Muscle of leg (tissue), 3 donors: ENCODE measurements at regions not wholly inside any gene's neighbourhood (a gene's known extent, or its start where the extent isn't known, plus 50 kb on each side); places are given as distances from the start of the nearest gene placed in this dataset.

Source experiments
- DNase-seq: peaks from one replicate; pipeline ENCODE4 v3.0.0; 2013
- H3K27ac ChIP-seq: one replicate; pipeline ENCODE4 v1.5.1; 2013; ENCODE audit warnings: mild to moderate bottlenecking, low read length, control low read depth
- H3K27me3 ChIP-seq: one replicate; pipeline ENCODE4 v1.6.1; 2013; ENCODE audit warnings: low read length; ENCODE audit not compliant: control insufficient read depth, insufficient read depth
- H3K36me3 ChIP-seq: one replicate; pipeline ENCODE4 v1.6.1; 2013; ENCODE audit warnings: low read length; ENCODE audit not compliant: control insufficient read depth, insufficient read depth
- H3K4me1 ChIP-seq: one replicate; pipeline ENCODE4 v1.6.1; 2013; ENCODE audit warnings: low read length; ENCODE audit not compliant: control insufficient read depth, insufficient read depth
- H3K4me3 ChIP-seq: one replicate; pipeline ENCODE4 v1.5.1; 2013; ENCODE audit warnings: low read length, control low read depth
- H3K9me3 ChIP-seq: replicated peaks from 2 replicates; pipeline ENCODE4 v1.6.1; 2013; ENCODE audit warnings: low read depth, low read length; ENCODE audit not compliant: control insufficient read depth
- WGBS: methylation state at CpG from one replicate; pipeline ENCODE4 v1.1.5; 2013; ENCODE audit warnings: missing lambda C conversion rate; ENCODE audit not compliant: insufficient coverage; 5-methylcytosine and 5-hydroxymethylcytosine counted together

GRCh38 chr9:10930081-10930480 is 317.3 kb upstream of the PTPRD start:
- Histone ChIP-seq H3K36me3 (no peaks in the 10 kb centered on the region), H3K9me3 (no peaks in the 10 kb centered on the region), H3K27me3 (no peaks in the 10 kb centered on the region), H3K4me1 (no peaks in the 10 kb centered on the region), H3K27ac (no peak overlapping the region), H3K4me3 (no peak overlapping the region)
- no CpG with 5 or more reads among the region's 2 CpGs for WGBS
- peak; percentile 1 for DNase-seq

DNA sequence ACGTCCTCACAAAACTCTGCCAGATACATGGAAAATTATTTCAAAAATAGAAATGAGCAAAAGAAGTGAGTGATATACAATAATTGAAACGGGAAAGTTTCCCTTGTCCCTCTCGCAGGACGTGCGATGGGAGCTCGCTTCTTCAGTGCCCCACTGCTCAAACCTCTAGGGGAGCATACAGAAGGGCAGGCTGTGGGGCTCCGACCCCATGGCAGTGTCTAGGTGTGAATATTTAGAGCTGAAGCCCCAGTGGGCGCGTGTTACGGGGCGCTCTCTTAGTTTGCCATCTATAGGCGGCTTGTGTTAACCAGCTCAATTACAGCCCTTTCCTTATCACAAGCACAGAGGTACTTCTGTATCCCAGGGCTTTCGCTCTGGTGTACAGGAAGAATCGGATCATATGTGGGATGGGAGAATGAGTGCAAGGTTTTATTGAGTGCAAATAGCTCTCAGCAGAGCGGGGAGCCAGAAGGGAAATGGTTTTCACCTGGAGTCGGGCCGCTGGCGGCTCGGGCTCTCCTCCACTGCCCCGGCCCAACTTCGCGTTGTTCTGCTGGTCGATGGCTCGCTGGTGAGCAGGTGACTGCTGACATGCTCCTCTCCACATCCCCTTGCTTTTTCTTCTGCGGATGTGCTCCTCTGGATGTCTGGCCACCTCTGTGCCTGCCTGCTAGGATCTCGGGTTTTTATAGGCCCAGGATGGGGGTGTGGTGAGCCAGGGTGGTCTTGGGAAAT is 334.0 kb upstream of the PTPRD start:
- WGBS, result 96% methylated on average over 16 of the region's 26 CpGs
- no peak overlapping the region for H3K4me3 ChIP-seq
- no peaks in the 10 kb centered on the region for H3K36me3 ChIP-seq
- H3K27ac ChIP-seq, result no peak overlapping the region
- DNase-seq, result no peak
- H3K27me3 ChIP-seq, result no peaks in the 10 kb centered on the region
- H3K4me1 ChIP-seq, result no peaks in the 10 kb centered on the region
- no peaks in the 10 kb centered on the region for H3K9me3 ChIP-seq

DNA sequence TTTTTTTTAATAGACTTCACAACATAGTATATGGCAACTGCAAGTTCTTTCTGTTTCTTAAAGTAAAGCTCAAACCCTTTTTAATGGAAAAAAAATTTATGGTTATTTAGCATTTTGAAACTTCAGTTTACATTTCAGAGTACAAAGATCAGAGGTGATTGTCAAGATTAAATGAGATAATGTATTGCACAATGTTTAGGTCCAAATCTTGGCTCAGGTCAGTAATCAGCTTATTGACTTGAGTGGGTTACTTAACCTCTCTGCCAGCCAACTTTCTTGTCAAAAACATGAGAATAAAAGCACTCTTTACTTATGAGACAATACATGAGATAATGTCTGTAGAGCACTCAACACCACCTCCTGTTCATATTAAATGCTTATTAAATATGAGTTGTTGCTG is 345.1 kb upstream of the PTPRD start:
- Histone ChIP-seq H3K9me3 (peaks cover 9% of the 10 kb centered on the region), H3K4me1 (no peaks in the 10 kb centered on the region), H3K4me3 (no peak overlapping the region), H3K36me3 (no peaks in the 10 kb centered on the region), H3K27ac (no peak overlapping the region), H3K27me3 (no peaks in the 10 kb centered on the region)
- no peak for DNase-seq

DNA sequence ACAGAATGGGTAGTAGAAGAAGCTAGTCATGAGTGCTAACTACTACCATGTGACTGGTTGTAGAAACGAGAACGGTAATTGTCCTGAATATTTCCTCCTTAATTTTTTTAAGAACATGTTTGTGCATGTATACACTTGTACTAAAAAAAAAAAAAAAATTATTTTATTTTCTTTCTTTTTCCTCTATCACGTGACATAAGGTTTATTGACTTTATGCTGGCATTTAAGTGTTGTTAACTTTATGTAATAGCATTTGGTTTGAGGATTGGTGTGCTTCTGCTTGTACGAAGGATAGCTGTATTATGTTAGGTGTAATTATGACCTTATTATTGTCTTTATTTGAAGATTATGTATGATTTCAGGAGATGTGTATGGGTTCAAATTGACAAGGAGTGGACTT is 349.1 kb upstream of the PTPRD start:
- 100% methylated on average over 1 of the region's 4 CpGs for WGBS
- Histone ChIP-seq H3K4me3 (no peak overlapping the region), H3K27ac (no peak overlapping the region), H3K36me3 (no peaks in the 10 kb centered on the region), H3K9me3 (peaks cover 13% of the 10 kb centered on the region), H3K27me3 (no peaks in the 10 kb centered on the region), H3K4me1 (no peaks in the 10 kb centered on the region)
- no peak for DNase-seq

DNA sequence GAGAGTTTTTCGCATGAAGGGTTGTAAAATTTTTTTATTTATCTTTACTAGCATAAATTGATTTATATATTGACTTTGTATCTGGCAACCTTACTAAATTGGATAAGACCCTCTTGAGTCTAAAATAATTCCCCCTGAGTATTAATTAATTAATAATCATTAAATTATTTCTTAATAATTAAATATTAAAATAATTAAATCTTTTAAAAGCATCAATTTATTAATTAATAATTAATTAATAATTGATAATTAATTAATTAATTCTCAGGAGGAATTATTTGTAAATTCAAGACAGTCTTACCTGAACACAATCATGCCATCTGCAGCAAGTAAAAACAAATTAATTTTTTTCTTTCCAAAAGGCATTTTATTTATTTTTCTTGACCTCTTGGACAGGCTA is 370.4 kb upstream of the PTPRD start:
- Histone ChIP-seq H3K4me3 (no peak overlapping the region), H3K27me3 (no peaks in the 10 kb centered on the region), H3K27ac (no peak overlapping the region), H3K4me1 (no peaks in the 10 kb centered on the region), H3K9me3 (peaks cover 8% of the 10 kb centered on the region), H3K36me3 (no peaks in the 10 kb centered on the region)
- no CpG with 5 or more reads among the region's 1 CpG for WGBS
- DNase-seq, result no peak

DNA sequence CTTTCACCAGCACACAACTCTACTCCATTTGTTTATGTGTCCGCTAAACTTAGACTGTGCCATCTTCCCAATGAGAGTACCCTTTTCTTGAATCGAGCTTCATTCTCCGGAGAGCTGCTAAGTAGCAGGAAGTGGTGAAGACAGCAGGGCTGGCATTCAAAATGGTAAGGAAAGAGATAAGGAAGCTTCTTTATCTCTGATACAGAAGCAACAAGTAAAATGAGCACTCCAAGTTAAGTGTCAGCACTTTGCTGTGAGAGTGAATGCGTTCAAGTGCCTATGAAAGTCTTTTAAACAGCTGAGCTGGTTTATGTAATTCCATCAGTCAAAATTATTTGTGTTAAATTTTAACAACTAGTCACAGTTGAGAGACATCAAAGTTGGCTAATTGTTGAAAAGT is 386.8 kb upstream of the PTPRD start:
- no peaks in the 10 kb centered on the region for H3K27me3 ChIP-seq
- no peak overlapping the region for H3K27ac ChIP-seq
- H3K4me3 ChIP-seq, result no peak overlapping the region
- DNase-seq, result no peak
- no peaks in the 10 kb centered on the region for H3K9me3 ChIP-seq
- no peaks in the 10 kb centered on the region for H3K4me1 ChIP-seq
- WGBS, result no CpG with 5 or more reads among the region's 4 CpGs
- no peaks in the 10 kb centered on the region for H3K36me3 ChIP-seq

GRCh38 chr9:11001546-11001945 is 388.7 kb upstream of the PTPRD start:
- no peaks in the 10 kb centered on the region for H3K27me3 ChIP-seq
- no peaks in the 10 kb centered on the region for H3K9me3 ChIP-seq
- no peaks in the 10 kb centered on the region for H3K4me1 ChIP-seq
- DNase-seq, result no peak
- no peaks in the 10 kb centered on the region for H3K36me3 ChIP-seq
- no peak overlapping the region for H3K27ac ChIP-seq
- H3K4me3 ChIP-seq, result no peak overlapping the region

DNA sequence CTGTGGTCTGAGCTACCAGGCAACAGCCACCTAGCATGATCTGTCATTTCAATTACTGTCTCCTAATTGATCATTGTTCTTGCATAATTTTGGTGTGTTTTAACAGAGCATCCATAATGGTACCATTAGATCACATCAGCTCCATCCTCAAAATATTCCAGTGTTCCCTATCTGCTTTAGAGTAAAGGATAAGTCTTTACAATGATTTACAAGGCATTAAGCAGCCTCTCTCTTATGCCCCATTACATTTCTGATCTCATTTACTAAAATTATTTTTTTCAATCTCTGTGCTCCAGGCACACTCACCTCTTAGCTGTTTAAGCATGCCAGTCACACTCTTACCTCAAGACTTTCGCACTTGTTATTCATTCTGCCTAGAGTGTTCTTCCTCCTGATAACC is 389.9 kb upstream of the PTPRD start:
- no peaks in the 10 kb centered on the region for H3K27me3 ChIP-seq
- WGBS, result 86% methylated on average over 1 of the region's 1 CpG
- H3K36me3 ChIP-seq, result no peaks in the 10 kb centered on the region
- H3K4me3 ChIP-seq, result no peak overlapping the region
- no peak for DNase-seq
- H3K27ac ChIP-seq, result no peak overlapping the region
- H3K9me3 ChIP-seq, result no peaks in the 10 kb centered on the region
- no peaks in the 10 kb centered on the region for H3K4me1 ChIP-seq

DNA sequence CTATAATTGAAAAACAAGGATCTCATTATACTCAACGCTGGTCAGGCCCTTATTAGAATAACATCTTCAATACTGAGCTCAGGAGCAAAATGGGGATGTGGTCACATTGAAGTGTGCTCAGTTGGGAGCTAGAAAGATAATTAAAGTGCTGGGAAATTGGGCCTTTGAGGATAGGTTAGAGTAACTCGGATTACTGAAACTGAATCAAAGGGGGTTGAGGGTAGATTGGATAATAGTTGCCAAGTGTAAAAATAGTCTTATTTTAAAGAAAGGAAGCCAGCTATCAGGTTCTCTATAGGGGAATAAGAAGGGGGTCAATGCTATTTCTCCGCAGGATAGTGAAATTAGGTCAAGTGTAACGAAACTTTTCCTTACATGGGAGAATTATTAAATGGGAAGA is 391.0 kb upstream of the PTPRD start:
- Histone ChIP-seq H3K27ac (no peak overlapping the region), H3K36me3 (no peaks in the 10 kb centered on the region), H3K9me3 (no peaks in the 10 kb centered on the region), H3K4me3 (no peak overlapping the region), H3K4me1 (no peaks in the 10 kb centered on the region), H3K27me3 (no peaks in the 10 kb centered on the region)
- no peak for DNase-seq
- WGBS, result 42% methylated on average over 3 of the region's 4 CpGs

DNA sequence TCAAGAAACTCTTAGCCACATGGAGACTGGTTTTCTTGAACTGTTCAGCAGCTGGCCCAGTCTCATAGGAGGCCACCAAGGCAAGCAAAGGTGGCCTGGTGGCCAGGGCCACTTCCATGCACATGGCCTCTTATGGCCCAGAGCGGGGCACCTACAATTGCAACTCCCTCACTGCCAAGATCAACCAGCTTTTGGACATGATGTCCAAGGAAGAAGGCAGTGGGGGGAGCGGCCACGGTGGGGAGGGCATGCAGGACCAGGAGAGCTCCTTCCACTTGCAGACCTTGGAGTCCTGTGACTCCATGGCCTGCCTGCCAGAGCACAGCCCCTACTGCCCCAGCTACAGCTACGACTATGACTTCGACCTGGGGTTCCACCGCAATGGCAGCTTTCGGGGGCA is 398.9 kb upstream of the PTPRD start:
- Histone ChIP-seq H3K4me3 (no peak overlapping the region), H3K36me3 (no peaks in the 10 kb centered on the region), H3K27me3 (no peaks in the 10 kb centered on the region), H3K27ac (no peak overlapping the region), H3K4me1 (no peaks in the 10 kb centered on the region), H3K9me3 (peaks cover 4% of the 10 kb centered on the region)
- WGBS, result 97% methylated on average over 4 of the region's 7 CpGs
- no peak for DNase-seq

DNA sequence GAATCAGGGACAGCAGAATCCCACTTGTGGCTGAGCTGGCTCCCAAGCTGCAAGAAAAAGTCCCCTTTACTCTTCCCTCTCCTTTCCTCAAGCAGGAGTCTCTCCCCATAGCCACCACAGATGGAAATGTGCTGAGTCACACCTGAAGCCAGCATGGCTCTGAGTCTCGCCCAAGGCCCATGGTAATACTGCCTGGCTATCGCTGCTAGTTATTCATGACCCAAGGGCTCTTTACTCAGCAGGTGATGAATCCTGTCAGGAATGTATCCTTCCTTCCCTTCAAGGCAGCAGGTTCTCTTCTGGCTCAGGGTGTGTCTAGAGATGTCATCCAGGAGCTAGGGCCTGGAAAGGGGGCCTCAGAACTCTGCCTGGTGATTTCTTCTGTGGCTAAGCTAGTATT is 403.3 kb upstream of the PTPRD start:
- WGBS, result 100% methylated on average over 2 of the region's 2 CpGs
- H3K9me3 ChIP-seq, result peaks cover 4% of the 10 kb centered on the region
- no peak for DNase-seq

More for the DNA sequence above, 403.3 kb upstream of the PTPRD start:
- Histone ChIP-seq H3K27ac (no peak overlapping the region), H3K4me3 (no peak overlapping the region), H3K27me3 (no peaks in the 10 kb centered on the region), H3K4me1 (no peaks in the 10 kb centered on the region), H3K36me3 (no peaks in the 10 kb centered on the region)
